ENCODE measurements at regions not wholly inside any gene's neighbourhood (a gene's known extent, or its start where the extent isn't known, plus 50 kb on each side); places are given as distances from the start of the nearest gene placed in this dataset.

DNA sequence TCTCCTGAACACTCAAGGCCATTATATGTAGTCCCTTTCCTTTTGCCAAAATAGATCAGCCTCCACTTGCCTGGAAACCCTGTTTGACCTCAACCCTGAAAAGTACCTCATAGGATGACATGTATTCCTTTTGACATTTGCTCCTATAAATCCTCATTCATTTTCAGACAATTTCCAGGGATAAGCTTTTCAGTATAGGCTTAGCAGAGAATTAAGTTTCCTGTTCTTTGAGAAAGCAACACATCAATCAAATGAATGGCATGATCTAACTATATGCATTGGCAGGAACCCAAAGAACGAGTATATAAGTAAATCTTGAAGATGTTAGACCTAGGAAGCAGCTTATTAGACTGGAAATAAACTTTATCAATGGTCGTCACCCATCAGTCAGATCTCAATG, 483.0 kb downstream of the CCDC85A start:
- no peak overlapping the region for H2BK5ac ChIP-seq (ENCODE audit: insufficient read length, low read length)
- TF ChIP-seq, protein P1, sequence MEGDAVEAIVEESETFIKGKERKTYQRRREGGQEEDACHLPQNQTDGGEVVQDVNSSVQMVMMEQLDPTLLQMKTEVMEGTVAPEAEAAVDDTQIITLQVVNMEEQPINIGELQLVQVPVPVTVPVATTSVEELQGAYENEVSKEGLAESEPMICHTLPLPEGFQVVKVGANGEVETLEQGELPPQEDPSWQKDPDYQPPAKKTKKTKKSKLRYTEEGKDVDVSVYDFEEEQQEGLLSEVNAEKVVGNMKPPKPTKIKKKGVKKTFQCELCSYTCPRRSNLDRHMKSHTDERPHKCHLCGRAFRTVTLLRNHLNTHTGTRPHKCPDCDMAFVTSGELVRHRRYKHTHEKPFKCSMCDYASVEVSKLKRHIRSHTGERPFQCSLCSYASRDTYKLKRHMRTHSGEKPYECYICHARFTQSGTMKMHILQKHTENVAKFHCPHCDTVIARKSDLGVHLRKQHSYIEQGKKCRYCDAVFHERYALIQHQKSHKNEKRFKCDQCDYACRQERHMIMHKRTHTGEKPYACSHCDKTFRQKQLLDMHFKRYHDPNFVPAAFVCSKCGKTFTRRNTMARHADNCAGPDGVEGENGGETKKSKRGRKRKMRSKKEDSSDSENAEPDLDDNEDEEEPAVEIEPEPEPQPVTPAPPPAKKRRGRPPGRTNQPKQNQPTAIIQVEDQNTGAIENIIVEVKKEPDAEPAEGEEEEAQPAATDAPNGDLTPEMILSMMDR (conservative IDR thresholded peaks at IDR 0.05): no peak
- no peaks in the 10 kb centered on the region for H3K27me3 ChIP-seq (ENCODE audit: insufficient read depth, low read length)
- H3K4me3 Mint-ChIP-seq: no peak overlapping the region
- H3K56ac ChIP-seq (ENCODE audit: insufficient read length, low read depth, low read length): no peak overlapping the region
- peaks cover 2 to 6% of the 10 kb centered on the region in 2 experiments for H3K9me3 Mint-ChIP-seq
- no peak overlapping the region for H2BK15ac ChIP-seq (ENCODE audit: low read depth, low read length)
- no CpG with 5 or more reads among the region's 2 CpGs for WGBS (ENCODE audit: extremely low coverage, insufficient read length, low lambda C conversion rate)
- H3K36me3 Mint-ChIP-seq (ENCODE audit: insufficient read depth in 1 of 3, low read depth in 3 of 3): peaks cover 0 to 4% (median 0%) of the 10 kb centered on the region in 3 experiments; a peak in 1 of 7 replicates
- no peak overlapping the region for H2BK120ac ChIP-seq (ENCODE audit: low read depth, low read length, poor library complexity, severe bottlenecking)
- no peak overlapping the region for H3K27ac ChIP-seq (ENCODE audit: insufficient read length, low read depth, low read length)
- H4K20me1 ChIP-seq (ENCODE audit: control insufficient read depth, insufficient read depth, insufficient read length): no peaks in the 10 kb centered on the region
- no peak for DNase-seq
- H3T11ph ChIP-seq (ENCODE audit: low read length): no peak overlapping the region
- no peak overlapping the region for H3K27ac Mint-ChIP-seq
- H3K18ac ChIP-seq (ENCODE audit: insufficient read length, low read depth, low read length): no peak overlapping the region
- H3K27me3 Mint-ChIP-seq (ENCODE audit: low read depth): no peaks in the 10 kb centered on the region
- H3K9ac ChIP-seq (ENCODE audit: extremely low read depth, insufficient read length, low read length): no peak overlapping the region
- no peak overlapping the region for H3K4me2 ChIP-seq (ENCODE audit: insufficient read depth, insufficient read length, low read length)
- H3K4ac ChIP-seq (ENCODE audit: low read depth, low read length): no peak overlapping the region
- H4K8ac ChIP-seq (replicated peaks; ENCODE audit: insufficient read length, low read depth, low read length): no peak overlapping the region
- H4K91ac ChIP-seq (ENCODE audit: insufficient read length, low read depth, low read length): no peak overlapping the region
- no peaks in the 10 kb centered on the region for H3K4me1 ChIP-seq (ENCODE audit: insufficient read depth, low read length)
- H4K5ac ChIP-seq (ENCODE audit: insufficient read length, low read depth, low read length): no peak overlapping the region
- H3K4me1 Mint-ChIP-seq: no peaks in the 10 kb centered on the region
- H3K79me1 ChIP-seq (ENCODE audit: insufficient read depth, low read depth, low read length, poor library complexity, severe bottlenecking): no peaks in the 10 kb centered on the region
- H3K23me2 ChIP-seq (ENCODE audit: insufficient read length, low read depth, low read length, poor library complexity, severe bottlenecking): no peaks in the 10 kb centered on the region
- H2AFZ ChIP-seq (ENCODE audit: low read length): no peak overlapping the region
- no peak overlapping the region for H3K14ac ChIP-seq (ENCODE audit: insufficient read depth, low read length)
- H2BK12ac ChIP-seq (ENCODE audit: insufficient read length, low read depth, low read length): no peak overlapping the region
- no peak overlapping the region for H2AK5ac ChIP-seq (ENCODE audit: insufficient read length, low read length)
- no peaks in the 10 kb centered on the region for H3K79me2 ChIP-seq (ENCODE audit: insufficient read depth, low read length)
- no peak overlapping the region for H2BK20ac ChIP-seq (ENCODE audit: low read depth, low read length, poor library complexity, severe bottlenecking)
- H3K23ac ChIP-seq (ENCODE audit: insufficient read length, low read depth, low read length): no peak overlapping the region
- H3K9me3 ChIP-seq (ENCODE audit: control insufficient read depth, low read depth, low read length): no peaks in the 10 kb centered on the region

All from H9 (cell line).